Stimulated activated CD8-positive, alpha-beta memory T cell treated with anti-CD3 and anti-CD28 coated beads, Interleukin-7, amount 100 ng/mL, for 48 hours (primary cell): ENCODE measurements at regions not wholly inside any gene's neighbourhood (a gene's known extent, or its start where the extent isn't known, plus 50 kb on each side); places are given as distances from the start of the nearest gene placed in this dataset.

ENCODE experiments used
- DNase-seq, 2 donors: peaks; one replicate each; pipeline ENCODE4 v3.0.0-alpha.2; 2020; ENCODE audit warnings: low read depth in 1 of 2; ENCODE audit errors: extremely low read depth in 1 of 2

DNA sequence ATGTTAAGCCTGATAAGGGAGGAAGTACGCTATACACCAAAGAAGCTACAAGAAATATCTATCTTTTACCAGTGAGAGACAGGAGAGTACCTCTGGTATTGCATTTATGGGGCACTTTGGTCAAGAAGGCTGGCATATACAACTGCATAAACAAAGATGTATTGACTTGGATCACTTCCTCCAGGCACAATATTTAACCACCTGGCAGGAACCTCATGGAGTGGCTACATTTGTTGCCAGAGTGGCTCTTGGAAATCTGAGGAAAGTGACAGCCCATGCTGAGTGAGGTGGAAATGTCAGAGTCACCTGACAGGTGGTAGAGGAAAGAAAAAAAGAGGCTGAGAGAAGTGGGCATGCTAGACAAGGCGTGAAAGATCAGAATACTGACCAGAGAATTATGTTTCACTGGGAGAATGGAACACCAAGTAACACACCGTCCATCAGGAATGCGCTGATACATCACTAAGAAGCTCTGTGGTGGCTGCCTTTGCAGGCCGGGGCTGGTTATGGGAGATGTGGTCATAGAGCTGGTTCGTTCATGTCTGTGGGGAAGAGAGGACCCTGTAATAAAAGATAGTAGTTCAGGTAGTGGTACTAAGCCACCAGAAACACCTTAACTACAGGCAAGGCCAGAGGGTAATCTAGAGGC lies 61.4 kb upstream of the UFL1 start:
- DNase-seq: no peak

DNA sequence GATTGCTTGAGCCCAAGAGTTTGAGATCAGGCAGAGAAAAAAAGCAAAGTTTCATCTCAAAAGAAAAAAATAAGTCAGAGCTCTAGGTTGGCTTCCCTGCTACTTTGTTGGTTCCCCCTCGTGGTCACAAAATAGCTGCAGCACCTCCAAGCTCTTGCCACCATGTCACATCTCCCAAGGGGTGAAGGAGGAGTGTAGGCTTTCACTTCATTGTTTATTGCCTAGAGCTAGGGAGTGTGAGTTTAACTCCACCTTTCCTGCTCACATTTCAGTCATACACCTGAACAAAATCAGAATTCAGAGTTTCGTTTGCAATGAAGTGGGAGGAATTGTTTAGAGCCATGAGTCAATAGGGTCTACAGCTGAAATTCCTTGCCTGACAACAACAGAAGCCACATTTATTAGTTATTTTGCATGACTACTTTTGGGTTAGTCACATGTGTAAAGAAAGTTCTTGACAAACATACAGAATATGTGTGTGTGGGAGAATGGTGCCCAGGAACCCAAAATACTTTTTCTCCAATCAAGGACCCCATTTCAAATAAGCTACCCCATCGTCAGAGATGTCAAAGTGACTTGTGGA lies 56.2 kb upstream of the UFL1 start:
- no peak for DNase-seq

GRCh38 chr6:96466147-96466863 lies 55.3 kb upstream of the UFL1 start:
- no peak for DNase-seq

GRCh38 chr6:96467814-96468213 lies 53.8 kb upstream of the UFL1 start:
- DNase-seq: no peak

DNA sequence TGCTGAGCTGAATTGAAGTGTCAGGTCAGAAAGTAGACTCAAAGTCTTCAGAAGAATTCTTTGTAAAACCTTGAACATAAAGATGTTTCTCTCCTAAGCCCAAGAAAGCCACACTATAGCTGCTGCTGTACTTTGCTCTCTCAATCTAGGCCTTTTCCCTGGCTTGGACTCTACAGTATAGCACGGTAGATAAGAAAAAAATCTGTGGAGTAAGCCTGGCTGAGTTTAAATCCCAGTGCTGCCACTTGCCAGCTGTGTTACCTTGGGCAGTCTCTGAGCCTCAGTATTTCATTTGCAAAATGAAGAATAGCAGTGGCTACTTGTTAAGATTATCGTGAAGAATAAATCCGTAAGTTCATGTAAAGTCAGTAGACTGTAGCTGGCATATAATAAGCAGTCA lies 53.3 kb upstream of the UFL1 start:
- no peak for DNase-seq

- DNase-seq: no peak
These were observed 52.9 kb upstream of the UFL1 start for GRCh38 chr6:96468681-96469224.

GRCh38 chr6:96469312-96469711 lies 52.3 kb upstream of the UFL1 start:
- DNase-seq: no peak

DNA sequence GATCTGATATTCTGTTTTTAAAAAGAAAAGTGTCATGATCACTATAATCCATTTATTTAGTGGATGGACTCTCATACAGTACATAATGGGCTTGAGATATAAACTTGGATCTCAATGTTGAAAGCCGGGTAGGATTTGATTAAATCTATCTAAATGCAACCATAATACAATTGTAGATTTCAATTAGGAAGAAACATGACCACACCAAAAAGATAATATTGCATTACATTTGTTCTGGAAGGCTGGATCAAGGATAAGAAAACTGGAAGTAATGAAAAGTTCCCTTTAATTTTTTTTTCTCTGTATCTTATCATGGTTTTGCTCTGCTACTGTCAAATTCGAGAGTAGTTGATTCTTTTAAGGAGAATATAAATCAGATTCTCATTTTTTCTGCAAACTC lies 51.3 kb upstream of the UFL1 start:
- DNase-seq: no peak
